B cell (primary cell): ENCODE measurements at regions not wholly inside any gene's neighbourhood (a gene's known extent, or its start where the extent isn't known, plus 50 kb on each side); places are given as distances from the start of the nearest gene placed in this dataset.

Experiments used
- ATAC-seq: fragments of 200-7000 bp; cut with Tn5 transposase; one replicate; pipeline ENCODE4 v1.10.0; 2021; ENCODE audit warnings: low read depth, mild to moderate bottlenecking, moderate number of reproducible peaks, moderate library complexity
- CTCF ChIA-PET: fragments of 350-600 bp; sonication (Branson Sonifier 250); formaldehyde crosslinking; loops from one replicate; lab custom pipeline; 2021; ENCODE audit warnings: antibody characterized with exemption, inconsistent platforms; lab: Charles Lee
- POLR2A ChIA-PET: fragments of 350-600 bp; sonication (Branson Sonifier 250); formaldehyde crosslinking; loops from one replicate; lab custom pipeline; 2021; ENCODE audit warnings: antibody characterized with exemption; lab: Charles Lee
- DNase-seq: peaks from one replicate; pipeline ENCODE4 v3.0.0; 2013
- H2AFZ ChIP-seq: 2 replicates; pipeline ENCODE4 v1.6.1; 2012; ENCODE audit warnings: mild to moderate bottlenecking, low read depth, low read length; ENCODE audit not compliant: insufficient read depth, poor library complexity, severe bottlenecking
- H3K27ac ChIP-seq, 2 donors: 1 replicate in 1 of 2; 2 replicates in 1 of 2; pipeline ENCODE4 v1.5.1; 2012 to 2013; ENCODE audit warnings: low read length in 2 of 2, mild to moderate bottlenecking in 2 of 2, moderate library complexity in 1 of 2
- H3K27me3 ChIP-seq, 4 experiments: fragments of 200-600 bp in 1 of 4; sonication (generic) in 1 of 4; replicated peaks in 1 of 4; 1 replicate in 2 of 4; 2 replicates in 2 of 4; pipeline versions ENCODE4 v1.6.1 to v1.7.0; 2013 to 2016; ENCODE audit warnings: low read length in 3 of 4, mild to moderate bottlenecking in 2 of 4, mixed read lengths in 1 of 4, moderate library complexity in 1 of 4; ENCODE audit not compliant: insufficient read depth in 4 of 4, control insufficient read depth in 3 of 4; ENCODE audit errors: control extremely low read depth in 1 of 4
- H3K36me3 ChIP-seq, 2 experiments: replicated peaks in 1 of 2; 1 replicate in 1 of 2; 2 replicates in 1 of 2; pipeline versions ENCODE4 v1.6.1 to v1.7.1; 2013; ENCODE audit warnings: low read length in 1 of 2; ENCODE audit not compliant: insufficient read depth in 2 of 2, control insufficient read depth in 1 of 2; ENCODE audit errors: control extremely low read depth in 1 of 2, extremely low read depth in 1 of 2
- H3K4me1 ChIP-seq, 2 donors: fragments of 200-600 bp in 1 of 2; sonication (generic) in 1 of 2; 1 replicate in 1 of 2; 2 replicates in 1 of 2; pipeline versions ENCODE4 v1.5.1 to v1.6.1; 2013 to 2017; ENCODE audit warnings: low read length in 2 of 2; ENCODE audit not compliant: control insufficient read depth in 2 of 2, insufficient read depth in 2 of 2
- H3K4me2 ChIP-seq: replicated peaks from 2 replicates; pipeline ENCODE3; 2012; ENCODE audit warnings: mild to moderate bottlenecking, low read depth, low read length; ENCODE audit not compliant: poor library complexity, severe bottlenecking
- H3K4me3 ChIP-seq, 5 experiments: fragments of 200-600 bp in 1 of 5; sonication (generic) in 1 of 5; 1 replicate in 3 of 5; 2 replicates in 2 of 5; pipeline versions ENCODE4 v1.5.1 to v1.7.0; 2011 to 2016; ENCODE audit warnings: low read length in 4 of 5, mild to moderate bottlenecking in 4 of 5, low read depth in 2 of 5, control low read depth in 1 of 5, moderate library complexity in 1 of 5; ENCODE audit not compliant: insufficient read depth in 1 of 5; ENCODE audit errors: control extremely low read depth in 1 of 5, extremely low read depth in 1 of 5
- H3K79me2 ChIP-seq: fragments of 200-600 bp; sonication (generic); one replicate; pipeline ENCODE4 v1.6.0; 2016; ENCODE audit warnings: low read length; ENCODE audit not compliant: control insufficient read depth, insufficient read depth
- H3K9ac ChIP-seq: fragments of 200-600 bp; sonication (generic); 2 replicates; pipeline ENCODE4 v1.6.1; 2017; ENCODE audit warnings: mild to moderate bottlenecking, low read length, moderate library complexity
- H3K9me3 ChIP-seq, 3 donors: one replicate each; pipeline versions ENCODE4 v1.6.1 to v1.7.1; 2013; ENCODE audit warnings: low read length in 2 of 3; ENCODE audit not compliant: control insufficient read depth in 2 of 3, insufficient read depth in 1 of 3; ENCODE audit errors: control extremely low read depth in 1 of 3
- H4K20me1 ChIP-seq: 2 replicates; pipeline ENCODE4 v1.6.0; 2012; ENCODE audit warnings: mild to moderate bottlenecking, low read length; ENCODE audit not compliant: insufficient read depth, control insufficient read depth, poor library complexity, severe bottlenecking
- H3K27ac Mint-ChIP-seq: one replicate; pipeline ENCODE4 v1.8.0; 2021; ENCODE audit warnings: mixed read lengths
- H3K27me3 Mint-ChIP-seq: one replicate; pipeline ENCODE4 v1.8.0; 2021; ENCODE audit warnings: mixed read lengths
- H3K4me1 Mint-ChIP-seq: one replicate; pipeline ENCODE4 v1.8.0; 2021; ENCODE audit warnings: mixed read lengths
- H3K4me3 Mint-ChIP-seq: one replicate; pipeline ENCODE4 v1.8.0; 2021; ENCODE audit warnings: mixed read lengths
- H3K9me3 Mint-ChIP-seq: one replicate; pipeline ENCODE4 v1.8.0; 2022; ENCODE audit warnings: mixed read lengths; ENCODE audit not compliant: insufficient read depth
- EZH2 ChIP-seq: IDR thresholded peaks from 2 replicates; pipeline ENCODE4 v1.6.1; 2012; ENCODE audit warnings: borderline replicate concordance, low read depth, mild to moderate bottlenecking, moderate library complexity, low read length; ENCODE audit not compliant: insufficient read depth, poor library complexity, severe bottlenecking
- WGBS: methylation state at CpG from one replicate; pipeline ENCODE4 v1.1.5; 2013; ENCODE audit warnings: missing lambda C conversion rate; ENCODE audit not compliant: insufficient coverage; 5-methylcytosine and 5-hydroxymethylcytosine counted together
- intact Hi-C: fragments of 100-400 bp; cut with micrococcal nuclease; formaldehyde crosslinking; loops from one replicate; pipeline ENCODE4 v1.10.0; 2022
- TF ChIP-seq, protein P1 (sequence below): fragments of 200-600 bp; IDR thresholded peaks from one replicate; pipeline ENCODE4 v1.8.0; 2022; ENCODE audit warnings: antibody characterized with exemption, mild to moderate bottlenecking

DNA sequence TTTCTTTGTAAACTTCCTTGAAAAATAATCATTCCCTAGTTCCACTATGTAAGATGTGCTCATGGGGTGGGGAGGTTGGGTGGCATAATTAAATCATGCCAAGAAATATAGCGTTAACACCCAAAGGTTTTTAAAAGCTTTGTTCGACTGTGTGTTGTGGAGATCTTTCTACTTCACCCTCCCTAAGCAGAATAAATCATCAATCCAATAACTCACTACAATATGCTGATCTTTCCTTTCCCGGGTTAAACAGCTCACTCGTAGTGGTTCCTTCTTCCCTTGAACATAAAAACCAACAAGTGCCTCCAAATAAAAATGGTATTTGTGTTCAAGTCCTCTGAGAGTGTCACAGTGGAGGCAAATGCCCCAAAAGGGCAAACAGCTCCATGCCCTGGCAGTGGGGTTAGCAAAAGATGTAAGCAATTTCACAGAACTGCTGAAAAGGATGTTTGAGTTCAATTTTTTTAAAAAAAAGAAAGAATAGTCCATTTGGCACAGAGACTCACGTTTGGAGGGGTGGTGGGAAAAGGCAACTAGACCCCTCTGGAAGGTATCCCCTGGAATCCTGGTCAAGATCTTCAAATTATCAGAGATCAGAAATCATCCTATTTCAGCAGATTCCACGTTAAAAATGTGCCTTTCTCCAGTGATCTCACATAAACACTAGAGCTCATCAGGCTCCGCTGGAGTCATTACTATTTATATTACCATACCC is 99.1 kb downstream of the TFAP2A start:
- no peaks in the 10 kb centered on the region for H3K4me1 Mint-ChIP-seq
- no peaks in the 10 kb centered on the region for H3K79me2 ChIP-seq
- no peak for DNase-seq
- ChIA-PET POLR2A (no interaction called here), CTCF (no interaction called here)
- H4K20me1 ChIP-seq, result no peaks in the 10 kb centered on the region
- H3K9me3 ChIP-seq, result peaks cover 0 to 12% (median 0%) of the 10 kb centered on the region in 3 donors
- no peak overlapping the region for H3K9ac ChIP-seq
- H3K4me1 ChIP-seq, result no peaks in the 10 kb centered on the region
- no peak overlapping the region for H2AFZ ChIP-seq
- no peak overlapping the region for H3K27ac Mint-ChIP-seq
- H3K27me3 Mint-ChIP-seq, result peaks cover 5% of the 10 kb centered on the region
- H3K4me3 ChIP-seq, result no peak overlapping the region
- H3K27ac ChIP-seq, result no peak overlapping the region
- no peak for TF ChIP-seq EZH2
- TF ChIP-seq, protein P1, sequence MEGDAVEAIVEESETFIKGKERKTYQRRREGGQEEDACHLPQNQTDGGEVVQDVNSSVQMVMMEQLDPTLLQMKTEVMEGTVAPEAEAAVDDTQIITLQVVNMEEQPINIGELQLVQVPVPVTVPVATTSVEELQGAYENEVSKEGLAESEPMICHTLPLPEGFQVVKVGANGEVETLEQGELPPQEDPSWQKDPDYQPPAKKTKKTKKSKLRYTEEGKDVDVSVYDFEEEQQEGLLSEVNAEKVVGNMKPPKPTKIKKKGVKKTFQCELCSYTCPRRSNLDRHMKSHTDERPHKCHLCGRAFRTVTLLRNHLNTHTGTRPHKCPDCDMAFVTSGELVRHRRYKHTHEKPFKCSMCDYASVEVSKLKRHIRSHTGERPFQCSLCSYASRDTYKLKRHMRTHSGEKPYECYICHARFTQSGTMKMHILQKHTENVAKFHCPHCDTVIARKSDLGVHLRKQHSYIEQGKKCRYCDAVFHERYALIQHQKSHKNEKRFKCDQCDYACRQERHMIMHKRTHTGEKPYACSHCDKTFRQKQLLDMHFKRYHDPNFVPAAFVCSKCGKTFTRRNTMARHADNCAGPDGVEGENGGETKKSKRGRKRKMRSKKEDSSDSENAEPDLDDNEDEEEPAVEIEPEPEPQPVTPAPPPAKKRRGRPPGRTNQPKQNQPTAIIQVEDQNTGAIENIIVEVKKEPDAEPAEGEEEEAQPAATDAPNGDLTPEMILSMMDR, result no peak
- intact Hi-C loops, result no loop called here
- H3K36me3 ChIP-seq, result no peaks in the 10 kb centered on the region
- no peak overlapping the region for H3K4me3 Mint-ChIP-seq
- H3K4me2 ChIP-seq, result no peak overlapping the region
- 75% methylated on average over 3 of the region's 7 CpGs for WGBS
- H3K9me3 Mint-ChIP-seq, result peaks cover 2% of the 10 kb centered on the region
- H3K27me3 ChIP-seq, result no peaks in the 10 kb centered on the region
- ATAC-seq, result no peak

DNA sequence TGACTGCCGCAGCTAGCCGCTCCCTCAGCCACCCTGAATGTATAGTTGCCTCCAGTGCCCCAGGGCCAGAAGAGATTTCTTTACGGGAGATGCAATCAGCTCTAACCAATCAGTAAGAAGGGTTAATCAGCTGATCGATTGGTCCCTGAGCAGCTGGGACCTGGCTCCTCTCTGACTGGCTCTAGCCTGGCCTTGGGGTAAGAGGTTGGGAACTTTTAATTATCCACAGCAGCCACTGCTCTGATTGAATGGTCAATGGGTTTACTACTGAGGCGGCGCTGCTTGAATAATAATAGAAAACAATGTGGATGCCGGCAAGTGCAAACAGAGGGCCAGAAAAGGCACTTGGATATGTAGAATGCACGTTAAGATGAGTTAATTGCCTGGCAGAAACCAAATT is 99.8 kb downstream of the TFAP2A start:
- Histone ChIP-seq H3K4me1 (no peaks in the 10 kb centered on the region), H3K4me2 (no peak overlapping the region), H3K4me3 (no peak overlapping the region), H3K27ac (no peak overlapping the region), H3K36me3 (no peaks in the 10 kb centered on the region), H4K20me1 (no peaks in the 10 kb centered on the region), H3K9me3 (peaks cover 0 to 12% (median 0%) of the 10 kb centered on the region in 3 donors), H3K79me2 (no peaks in the 10 kb centered on the region), H2AFZ (no peak overlapping the region), H3K27me3 (no peaks in the 10 kb centered on the region), H3K9ac (no peak overlapping the region)
- ChIA-PET CTCF (no interaction called here), POLR2A (no interaction called here)
- ATAC-seq (no peak), DNase-seq (no peak)
- WGBS, result 76% methylated on average over 6 of the region's 8 CpGs
- peaks cover 2% of the 10 kb centered on the region for H3K9me3 Mint-ChIP-seq
- H3K4me3 Mint-ChIP-seq, result no peak overlapping the region
- intact Hi-C loops, result no loop called here
- no peak for TF ChIP-seq EZH2
- TF ChIP-seq, protein P1, result no peak
- H3K27ac Mint-ChIP-seq, result no peak overlapping the region
- H3K4me1 Mint-ChIP-seq, result no peaks in the 10 kb centered on the region
- peaks cover 5% of the 10 kb centered on the region for H3K27me3 Mint-ChIP-seq
